ENCODE measurements at regions not wholly inside any gene's neighbourhood (a gene's known extent, or its start where the extent isn't known, plus 50 kb on each side); places are given as distances from the start of the nearest gene placed in this dataset.

GRCh38 chr12:93245543-93245942 lies 132.2 kb upstream of the NUDT4 start:
- peak overlapping the region; percentile 58 for H3K4me3 Mint-ChIP-seq
- H3K4me1 Mint-ChIP-seq: peaks cover 43% of the 10 kb centered on the region
- no peaks in the 10 kb centered on the region for H3K27me3 Mint-ChIP-seq
- intact Hi-C loops (cut with micrococcal nuclease): loop anchor here (2.0 to 10.0 kb wide), 4 partner anchors 77 to 325 kb away; no protein-coding TSS in a partner anchor
- H3K9me3 Mint-ChIP-seq: no peaks in the 10 kb centered on the region
- H3K27ac Mint-ChIP-seq: peak overlapping the region; percentile 70
- H3K36me3 Mint-ChIP-seq (ENCODE audit: low read depth): no peaks in the 10 kb centered on the region
- DNase-seq: peak; percentile 83

GRCh38 chr12:93247313-93247991 lies 130.3 kb upstream of the NUDT4 start:
- Mint-ChIP-seq H3K4me1 (peaks cover 43% of the 10 kb centered on the region), H3K4me3 (no peak overlapping the region), H3K36me3 (ENCODE audit: low read depth) (no peaks in the 10 kb centered on the region), H3K27me3 (no peaks in the 10 kb centered on the region), H3K27ac (no peak overlapping the region), H3K9me3 (no peaks in the 10 kb centered on the region)
- intact Hi-C loops (cut with micrococcal nuclease): loop anchor here (10.0 kb wide), 1 partner anchor 263 kb away; no protein-coding TSS in a partner anchor
- DNase-seq: peak; percentile 53

DNA sequence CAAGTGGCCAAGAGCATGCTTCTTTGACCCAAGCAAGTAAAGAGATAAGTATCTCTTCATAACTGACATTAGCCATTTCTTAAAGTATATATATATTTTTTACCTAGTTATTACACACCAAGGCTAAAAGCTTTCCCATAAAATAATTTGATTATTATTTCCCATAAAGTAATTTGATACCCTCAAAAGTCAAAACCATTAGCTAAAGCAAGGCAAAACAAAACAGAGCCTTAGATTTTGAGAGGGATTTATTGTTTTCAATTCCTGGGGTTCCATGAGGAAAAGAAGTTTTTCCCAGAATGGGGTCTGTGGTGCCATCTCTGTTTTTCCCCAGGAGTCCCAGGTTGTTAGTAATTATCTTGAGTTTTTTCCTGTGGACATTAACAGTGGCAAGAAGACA lies 125.5 kb upstream of the NUDT4 start:
- no peak overlapping the region for H3K4me3 Mint-ChIP-seq
- H3K36me3 Mint-ChIP-seq (ENCODE audit: low read depth): peaks cover 2% of the 10 kb centered on the region
- intact Hi-C loops (cut with micrococcal nuclease): no loop called here
- H3K27me3 Mint-ChIP-seq: no peaks in the 10 kb centered on the region
- DNase-seq: no peak
- no peak overlapping the region for H3K27ac Mint-ChIP-seq
- peaks cover 13% of the 10 kb centered on the region for H3K9me3 Mint-ChIP-seq
- peaks cover 25% of the 10 kb centered on the region for H3K4me1 Mint-ChIP-seq

DNA sequence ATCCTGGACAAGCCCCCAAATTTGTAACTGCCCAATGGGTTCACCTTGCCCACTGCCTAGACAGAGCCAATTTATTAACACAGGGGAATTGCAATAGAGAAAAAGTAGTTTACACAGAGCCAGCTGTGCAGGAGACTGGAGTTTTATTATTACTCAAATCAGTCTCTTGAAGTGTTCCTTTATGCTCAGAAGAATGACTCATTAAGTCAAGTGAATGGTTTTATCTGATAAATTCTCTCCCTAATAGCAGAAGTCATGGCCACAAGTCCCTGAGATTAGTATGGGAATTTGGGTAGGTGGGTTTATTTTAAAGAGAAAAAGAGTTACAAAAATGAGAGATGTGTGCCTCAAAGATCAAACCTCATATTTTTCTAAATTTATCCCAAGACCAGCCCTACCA lies 122.8 kb upstream of the NUDT4 start:
- Mint-ChIP-seq H3K36me3 (ENCODE audit: low read depth) (peaks cover 2% of the 10 kb centered on the region), H3K4me1 (peaks cover under 1% of the 10 kb centered on the region), H3K27me3 (no peaks in the 10 kb centered on the region), H3K4me3 (no peak overlapping the region), H3K9me3 (peaks cover 13% of the 10 kb centered on the region), H3K27ac (no peak overlapping the region)
- DNase-seq: no peak
- intact Hi-C loops (cut with micrococcal nuclease): no loop called here

DNA sequence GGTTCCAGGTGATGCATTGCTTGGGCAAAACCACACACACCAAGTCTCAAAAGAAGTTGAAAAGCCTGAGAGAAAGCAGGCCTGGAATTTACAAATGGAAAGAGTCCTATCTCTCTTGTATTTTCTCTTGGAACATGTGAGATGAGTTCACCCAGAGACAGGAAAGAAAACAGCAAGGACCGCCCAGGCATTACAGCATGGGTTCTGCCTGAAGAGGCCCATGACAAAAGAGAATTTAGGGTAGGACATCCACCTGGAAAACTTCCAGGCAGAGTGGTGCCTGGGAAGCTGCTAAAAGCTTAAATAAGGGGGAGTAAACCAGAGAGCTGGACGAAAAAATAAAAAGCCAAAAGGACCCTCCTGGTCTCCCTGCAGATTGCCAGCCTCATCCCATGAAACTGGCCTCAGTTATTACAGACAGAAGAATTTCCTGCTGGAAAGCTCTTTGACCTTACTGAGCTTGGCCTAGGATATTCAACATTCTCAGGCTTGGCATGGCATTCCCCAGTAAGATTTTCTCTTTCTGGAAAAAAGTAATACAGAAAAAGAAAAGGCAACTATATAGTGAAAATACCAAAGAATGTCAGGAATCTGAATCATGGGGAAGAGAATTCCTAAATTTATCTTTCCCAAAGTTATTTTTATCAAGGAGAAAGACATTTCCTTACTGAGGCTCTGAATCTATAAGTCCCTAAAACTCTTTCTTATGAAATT lies 121.3 kb upstream of the NUDT4 start:
- H3K9me3 Mint-ChIP-seq: peaks cover 13% of the 10 kb centered on the region
- no peak overlapping the region for H3K4me3 Mint-ChIP-seq
- no peaks in the 10 kb centered on the region for H3K4me1 Mint-ChIP-seq
- H3K27me3 Mint-ChIP-seq: no peaks in the 10 kb centered on the region
- no peak overlapping the region for H3K27ac Mint-ChIP-seq
- no peak for DNase-seq
- intact Hi-C loops (cut with micrococcal nuclease): no loop called here
- H3K36me3 Mint-ChIP-seq (ENCODE audit: low read depth): peaks cover 2% of the 10 kb centered on the region

DNA sequence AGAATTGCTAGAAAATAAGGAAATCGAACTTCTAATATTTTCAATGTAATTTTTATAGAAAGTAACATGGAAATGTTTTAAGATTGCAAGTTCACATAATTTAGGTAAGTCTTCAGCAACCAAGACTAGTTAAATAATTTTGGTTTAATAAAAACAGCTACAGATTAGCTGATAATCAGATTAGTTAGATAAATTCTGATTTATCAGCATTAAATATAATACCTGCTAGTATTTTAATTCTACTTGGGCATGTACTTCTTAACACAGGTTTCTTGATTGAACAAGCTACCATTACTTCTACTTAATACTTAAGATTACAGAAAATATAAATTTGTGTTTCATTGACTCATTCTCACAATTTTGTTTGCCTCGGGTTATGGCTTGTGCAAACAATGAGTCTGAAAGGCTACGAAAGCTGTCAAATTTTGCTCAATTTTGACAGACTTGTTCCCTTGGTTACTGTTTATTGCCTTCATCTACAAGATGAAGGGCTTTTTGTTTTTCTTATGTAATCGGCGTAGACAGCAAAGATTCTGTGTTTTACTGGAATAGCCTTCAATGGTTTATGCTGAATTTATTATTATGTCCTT lies 116.1 kb upstream of the NUDT4 start:
- no peak overlapping the region for H3K4me3 Mint-ChIP-seq
- H3K27me3 Mint-ChIP-seq: no peaks in the 10 kb centered on the region
- intact Hi-C loops (cut with micrococcal nuclease): no loop called here
- no peaks in the 10 kb centered on the region for H3K36me3 Mint-ChIP-seq (ENCODE audit: low read depth)
- H3K9me3 Mint-ChIP-seq: no peaks in the 10 kb centered on the region
- no peak overlapping the region for H3K27ac Mint-ChIP-seq
- no peak for DNase-seq
- H3K4me1 Mint-ChIP-seq: no peaks in the 10 kb centered on the region

DNA sequence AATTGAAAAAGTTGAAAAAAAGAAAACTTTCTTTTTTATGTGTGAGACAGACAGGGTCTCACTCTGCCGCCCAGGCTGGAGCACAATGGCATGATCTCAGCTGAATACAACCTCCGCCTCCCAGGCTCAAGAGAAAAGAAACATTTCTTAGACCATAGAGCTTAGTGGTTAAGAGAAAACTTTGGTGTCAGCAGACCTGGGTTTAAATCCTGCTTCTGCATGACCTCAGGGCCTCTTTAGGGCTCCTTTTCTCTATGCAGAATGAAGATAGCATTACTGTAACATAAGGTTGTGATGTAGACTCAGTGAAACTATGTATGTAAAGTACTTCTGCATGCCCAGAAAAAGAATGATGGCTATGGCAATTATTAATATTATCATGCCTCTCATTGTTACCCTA lies 104.7 kb upstream of the NUDT4 start:
- DNase-seq: no peak
- H3K36me3 Mint-ChIP-seq (ENCODE audit: low read depth): no peaks in the 10 kb centered on the region
- H3K4me1 Mint-ChIP-seq: peaks cover 6% of the 10 kb centered on the region
- intact Hi-C loops (cut with micrococcal nuclease): no loop called here
- H3K27me3 Mint-ChIP-seq: no peaks in the 10 kb centered on the region
- H3K9me3 Mint-ChIP-seq: no peaks in the 10 kb centered on the region
- H3K27ac Mint-ChIP-seq: no peak overlapping the region
- no peak overlapping the region for H3K4me3 Mint-ChIP-seq

GRCh38 chr12:93273834-93274564 lies 103.7 kb upstream of the NUDT4 start:
- intact Hi-C loops (cut with micrococcal nuclease): no loop called here
- peaks cover 6% of the 10 kb centered on the region for H3K4me1 Mint-ChIP-seq
- H3K36me3 Mint-ChIP-seq (ENCODE audit: low read depth): no peaks in the 10 kb centered on the region
- H3K9me3 Mint-ChIP-seq: no peaks in the 10 kb centered on the region
- peak; percentile 61 for DNase-seq
- no peaks in the 10 kb centered on the region for H3K27me3 Mint-ChIP-seq
- no peak overlapping the region for H3K27ac Mint-ChIP-seq
- H3K4me3 Mint-ChIP-seq: peak overlapping the region; percentile 41

- Mint-ChIP-seq H3K4me3 (no peak overlapping the region), H3K9me3 (no peaks in the 10 kb centered on the region), H3K27ac (no peak overlapping the region), H3K4me1 (peaks cover 6% of the 10 kb centered on the region), H3K27me3 (no peaks in the 10 kb centered on the region), H3K36me3 (ENCODE audit: low read depth) (no peaks in the 10 kb centered on the region)
- intact Hi-C loops (cut with micrococcal nuclease): no loop called here
- no peak for DNase-seq
Measured at GRCh38 chr12:93274937-93275336, 102.8 kb upstream of the NUDT4 start.

- no peaks in the 10 kb centered on the region for H3K9me3 Mint-ChIP-seq
- no peak overlapping the region for H3K4me3 Mint-ChIP-seq
- H3K4me1 Mint-ChIP-seq: peaks cover 6% of the 10 kb centered on the region
- DNase-seq: no peak
- no peaks in the 10 kb centered on the region for H3K36me3 Mint-ChIP-seq (ENCODE audit: low read depth)
- H3K27me3 Mint-ChIP-seq: no peaks in the 10 kb centered on the region
- intact Hi-C loops (cut with micrococcal nuclease): no loop called here
- no peak overlapping the region for H3K27ac Mint-ChIP-seq
Measured at GRCh38 chr12:93275589-93275988, 102.1 kb upstream of the NUDT4 start.

GRCh38 chr12:93279565-93280412 lies 97.9 kb upstream of the NUDT4 start:
- intact Hi-C loops (cut with micrococcal nuclease): no loop called here
- Mint-ChIP-seq H3K4me3 (no peak overlapping the region), H3K27me3 (no peaks in the 10 kb centered on the region)

DNA sequence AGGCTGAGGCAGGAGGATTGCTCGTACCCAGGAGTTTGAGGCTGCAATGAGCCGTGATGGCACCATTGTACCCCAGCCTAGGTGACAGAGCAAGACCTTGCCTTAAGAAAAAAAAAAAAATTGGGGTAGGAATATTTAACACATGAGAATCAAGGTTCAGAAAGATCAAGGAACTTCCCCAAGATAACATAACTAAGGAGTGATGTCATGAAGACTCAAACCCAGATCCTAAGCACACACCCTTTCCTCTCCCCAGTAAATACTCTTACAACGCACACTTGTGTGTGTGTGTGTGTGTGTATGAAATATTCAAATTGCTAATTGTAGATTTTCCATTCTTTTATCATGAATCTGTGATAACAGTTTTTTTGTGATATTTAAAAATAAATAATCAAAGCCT lies 90.6 kb upstream of the NUDT4 start:
- H3K4me3 Mint-ChIP-seq: no peak overlapping the region
- intact Hi-C loops (cut with micrococcal nuclease): no loop called here

More at GRCh38 chr12:93279565-93280412, 97.9 kb upstream of the NUDT4 start:
- H3K9me3 Mint-ChIP-seq: no peaks in the 10 kb centered on the region
- H3K4me1 Mint-ChIP-seq: no peaks in the 10 kb centered on the region
- H3K27ac Mint-ChIP-seq: no peak overlapping the region
- DNase-seq: no peak
- H3K36me3 Mint-ChIP-seq (ENCODE audit: low read depth): no peaks in the 10 kb centered on the region

GRCh38 chr12:93288626-93289025 lies 89.1 kb upstream of the NUDT4 start:
- intact Hi-C loops (cut with micrococcal nuclease): no loop called here
- Mint-ChIP-seq H3K27ac (no peak overlapping the region), H3K27me3 (no peaks in the 10 kb centered on the region), H3K36me3 (ENCODE audit: low read depth) (no peaks in the 10 kb centered on the region), H3K9me3 (no peaks in the 10 kb centered on the region), H3K4me1 (no peaks in the 10 kb centered on the region), H3K4me3 (no peak overlapping the region)
- DNase-seq: no peak

More for the DNA sequence above, 90.6 kb upstream of the NUDT4 start:
- Mint-ChIP-seq H3K9me3 (no peaks in the 10 kb centered on the region), H3K27me3 (no peaks in the 10 kb centered on the region), H3K27ac (no peak overlapping the region), H3K4me1 (no peaks in the 10 kb centered on the region), H3K36me3 (ENCODE audit: low read depth) (no peaks in the 10 kb centered on the region)
- no peak for DNase-seq

Measured in activated CD4-positive, alpha-beta T cell treated with anti-CD3 and anti-CD28 coated beads, Interleukin-2, amount 10 ng/mL, durations not matched to agents 24 days and 14 days (primary cell).